CD14-positive monocyte (primary cell): ENCODE measurements at regions not wholly inside any gene's neighbourhood (a gene's known extent, or its start where the extent isn't known, plus 50 kb on each side); places are given as distances from the start of the nearest gene placed in this dataset.

ENCODE experiments used
- DNase-seq, 3 donors: peaks; one replicate each; pipeline ENCODE4 v3.0.0-alpha.2; 2011 to 2022
- H2AFZ ChIP-seq: 2 replicates; pipeline ENCODE4 v1.6.0; 2012; ENCODE audit warnings: mild to moderate bottlenecking, low read depth, low read length, inconsistent platforms; ENCODE audit not compliant: insufficient read depth, poor library complexity, severe bottlenecking
- H3K27ac ChIP-seq, 2 donors: 1 replicate in 1 of 2; 2 replicates in 1 of 2; pipeline ENCODE4 v1.5.1; 2012 to 2013; ENCODE audit warnings: low read length in 2 of 2, control low read depth in 1 of 2, inconsistent platforms in 1 of 2, low read depth in 1 of 2, mild to moderate bottlenecking in 1 of 2
- H3K27me3 ChIP-seq, 2 donors: one replicate each; pipeline versions ENCODE4 v1.6.0 to v1.6.1; 2011 to 2013; ENCODE audit warnings: low read length in 2 of 2; ENCODE audit not compliant: control insufficient read depth in 2 of 2, insufficient read depth in 2 of 2
- H3K36me3 ChIP-seq, 2 donors: replicated peaks in 1 of 2; 1 replicate in 1 of 2; 2 replicates in 1 of 2; pipeline versions ENCODE4 v1.5.1 to v1.6.1; 2012 to 2013; ENCODE audit warnings: low read length in 2 of 2, control low read depth in 1 of 2, inconsistent platforms in 1 of 2, mild to moderate bottlenecking in 1 of 2; ENCODE audit not compliant: insufficient read depth in 2 of 2, control insufficient read depth in 1 of 2
- H3K4me1 ChIP-seq, 2 donors: 1 replicate in 1 of 2; 2 replicates in 1 of 2; pipeline versions ENCODE4 v1.5.1 to v1.6.1; 2012 to 2013; ENCODE audit warnings: low read length in 2 of 2, control low read depth in 1 of 2, inconsistent platforms in 1 of 2, mild to moderate bottlenecking in 1 of 2, moderate library complexity in 1 of 2; ENCODE audit not compliant: insufficient read depth in 2 of 2, control insufficient read depth in 1 of 2
- H3K4me2 ChIP-seq: replicated peaks from 2 replicates; pipeline ENCODE3; 2012; ENCODE audit warnings: low read length, moderate library complexity, mild to moderate bottlenecking; ENCODE audit not compliant: poor library complexity, severe bottlenecking; ENCODE audit errors: extremely low read depth
- H3K4me3 ChIP-seq, 3 experiments: fragments of 200-600 bp in 1 of 3; sonication (generic) in 1 of 3; replicated peaks in 1 of 3; 1 replicate in 2 of 3; 2 replicates in 1 of 3; pipeline ENCODE4 v1.5.1; 2011 to 2013; ENCODE audit warnings: low read length in 3 of 3, mild to moderate bottlenecking in 3 of 3, control low read depth in 2 of 3, low read depth in 2 of 3, inconsistent platforms in 1 of 3, moderate library complexity in 1 of 3
- H3K79me2 ChIP-seq: 2 replicates; pipeline ENCODE4 v1.6.0; 2012; ENCODE audit warnings: mild to moderate bottlenecking, control low read depth, inconsistent platforms, low read length, moderate library complexity; ENCODE audit not compliant: insufficient read depth
- H3K9ac ChIP-seq: 2 replicates; pipeline ENCODE4 v1.6.0; 2017; ENCODE audit warnings: low read length, mild to moderate bottlenecking; ENCODE audit not compliant: insufficient read depth, poor library complexity, severe bottlenecking
- H3K9me3 ChIP-seq, 2 donors: replicated peaks in 1 of 2; 1 replicate in 1 of 2; 2 replicates in 1 of 2; pipeline versions ENCODE4 v1.5.1 to v1.6.1; 2012 to 2013; ENCODE audit warnings: low read length in 2 of 2, control low read depth in 1 of 2; ENCODE audit not compliant: control insufficient read depth in 1 of 2, insufficient read depth in 1 of 2
- H4K20me1 ChIP-seq: 2 replicates; pipeline ENCODE4 v1.6.0; 2012; ENCODE audit warnings: mild to moderate bottlenecking, low read length, control low read depth, moderate library complexity; ENCODE audit not compliant: insufficient read depth
- H3K27ac Mint-ChIP-seq, 7 donors: one replicate each; pipeline ENCODE4 v1.8.0; 2020; ENCODE audit warnings: mild to moderate bottlenecking in 7 of 7, mixed read lengths in 7 of 7, moderate library complexity in 6 of 7, inconsistent platforms in 2 of 7
- H3K27me3 Mint-ChIP-seq, 3 donors: one replicate each; pipeline ENCODE4 v1.8.0; 2021 to 2022; ENCODE audit warnings: low read depth in 3 of 3, mild to moderate bottlenecking in 3 of 3, mixed read lengths in 3 of 3, moderate library complexity in 3 of 3, inconsistent platforms in 1 of 3
- H3K36me3 Mint-ChIP-seq, 2 donors: one replicate each; pipeline ENCODE4 v1.8.0; 2020; ENCODE audit warnings: mixed read lengths in 2 of 2, inconsistent platforms in 1 of 2, mild to moderate bottlenecking in 1 of 2
- H3K4me1 Mint-ChIP-seq: one replicate; pipeline ENCODE4 v1.8.0; 2020; ENCODE audit warnings: mild to moderate bottlenecking, mixed read lengths
- H3K4me3 Mint-ChIP-seq, 2 donors: one replicate each; pipeline ENCODE4 v1.8.0; 2020; ENCODE audit warnings: mild to moderate bottlenecking in 2 of 2, mixed read lengths in 2 of 2, moderate library complexity in 1 of 2
- H3K9me3 Mint-ChIP-seq, 7 donors: one replicate each; pipeline ENCODE4 v1.8.0; 2020 to 2022; ENCODE audit warnings: mixed read lengths in 7 of 7, mild to moderate bottlenecking in 6 of 7, moderate library complexity in 6 of 7, inconsistent platforms in 2 of 7
- CTCF ChIP-seq: fragments of 200-600 bp; IDR thresholded peaks from one replicate; pipeline ENCODE4 v1.8.0; 2022; ENCODE audit warnings: antibody characterized with exemption, mild to moderate bottlenecking
- WGBS: methylation state at CpG from one replicate; pipeline ENCODE4 v1.1.5; 2013; ENCODE audit warnings: missing lambda C conversion rate; ENCODE audit not compliant: insufficient coverage; 5-methylcytosine and 5-hydroxymethylcytosine counted together
- intact Hi-C, 2 donors: fragments of 100-400 bp; cut with micrococcal nuclease; formaldehyde crosslinking; loops; one replicate each; pipeline versions ENCODE4 v1.15.0 to v1.15.1; 2023

GRCh38 chr2:221073326-221074049 is 498.6 kb downstream of the EPHA4 start:
- H3K9me3 Mint-ChIP-seq: peaks cover 2 to 11% (median 5%) of the 10 kb centered on the region in 7 donors
- no peaks in the 10 kb centered on the region for H3K27me3 ChIP-seq
- H3K4me1 ChIP-seq: no peaks in the 10 kb centered on the region
- TF ChIP-seq CTCF: no peak
- H3K27ac ChIP-seq: no peak overlapping the region
- no peaks in the 10 kb centered on the region for H3K79me2 ChIP-seq
- H2AFZ ChIP-seq: no peak overlapping the region
- no peaks in the 10 kb centered on the region for H3K36me3 ChIP-seq
- no peaks in the 10 kb centered on the region for H3K36me3 Mint-ChIP-seq
- H3K27ac Mint-ChIP-seq: no peak overlapping the region
- intact Hi-C loops: no loop called here
- H3K27me3 Mint-ChIP-seq: peaks cover 1 to 2% (median 1%) of the 10 kb centered on the region in 3 donors
- H3K4me3 Mint-ChIP-seq: no peak overlapping the region
- no peak overlapping the region for H3K4me3 ChIP-seq
- WGBS: 50% methylated on average over 1 of the region's 4 CpGs
- no peaks in the 10 kb centered on the region for H3K4me1 Mint-ChIP-seq
- peaks cover 0 to 11% of the 10 kb centered on the region in 2 donors for H3K9me3 ChIP-seq
- no peaks in the 10 kb centered on the region for H4K20me1 ChIP-seq
- DNase-seq: no peak
- H3K4me2 ChIP-seq: no peak overlapping the region
- H3K9ac ChIP-seq: no peak overlapping the region

GRCh38 chr2:221074238-221074637 is 497.9 kb downstream of the EPHA4 start:
- no peak for TF ChIP-seq CTCF
- H3K9me3 ChIP-seq: peaks cover 0 to 11% of the 10 kb centered on the region in 2 donors
- no peaks in the 10 kb centered on the region for H3K4me1 ChIP-seq
- H2AFZ ChIP-seq: no peak overlapping the region
- peaks cover 2 to 11% (median 5%) of the 10 kb centered on the region in 7 donors for H3K9me3 Mint-ChIP-seq
- H3K4me1 Mint-ChIP-seq: no peaks in the 10 kb centered on the region
- no peak overlapping the region for H3K4me3 Mint-ChIP-seq
- intact Hi-C loops: no loop called here
- H3K79me2 ChIP-seq: no peaks in the 10 kb centered on the region
- no peak overlapping the region for H3K27ac Mint-ChIP-seq
- no peaks in the 10 kb centered on the region for H4K20me1 ChIP-seq
- no peaks in the 10 kb centered on the region for H3K27me3 ChIP-seq
- WGBS: 88% methylated on average over 1 of the region's 4 CpGs
- H3K4me3 ChIP-seq: no peak overlapping the region
- peaks cover 1 to 2% (median 1%) of the 10 kb centered on the region in 3 donors for H3K27me3 Mint-ChIP-seq
- no peaks in the 10 kb centered on the region for H3K36me3 Mint-ChIP-seq
- H3K4me2 ChIP-seq: no peak overlapping the region
- DNase-seq: no peak
- no peak overlapping the region for H3K9ac ChIP-seq
- H3K36me3 ChIP-seq: no peaks in the 10 kb centered on the region
- H3K27ac ChIP-seq: no peak overlapping the region
